Mesothelial cell of epicardium (in vitro differentiated cells): ENCODE measurements at regions not wholly inside any gene's neighbourhood (a gene's known extent, or its start where the extent isn't known, plus 50 kb on each side); places are given as distances from the start of the nearest gene placed in this dataset.

ENCODE experiments used
- DNase-seq, 2 experiments: peaks; one replicate each; pipeline ENCODE4 v3.0.0; 2021; ENCODE audit warnings: low spot score in 2 of 2; ENCODE audit not compliant: unreplicated experiment in 2 of 2
- H3K27ac Mint-ChIP-seq: 2 replicates; pipeline ENCODE4 v1.8.0; 2021; ENCODE audit warnings: mixed read lengths
- H3K27me3 Mint-ChIP-seq: 2 replicates; pipeline ENCODE4 v1.8.0; 2021; ENCODE audit warnings: low read depth, mixed read lengths
- H3K36me3 Mint-ChIP-seq: 2 replicates; pipeline ENCODE4 v1.8.0; 2021; ENCODE audit warnings: mixed read lengths
- H3K4me1 Mint-ChIP-seq: 2 replicates; pipeline ENCODE4 v1.8.0; 2021; ENCODE audit warnings: mixed read lengths
- H3K4me3 Mint-ChIP-seq: 2 replicates; pipeline ENCODE4 v1.8.0; 2021; ENCODE audit warnings: mild to moderate bottlenecking, moderate library complexity, mixed read lengths
- H3K9me3 Mint-ChIP-seq: 2 replicates; pipeline ENCODE4 v1.8.0; 2021; ENCODE audit warnings: mixed read lengths
- CTCF ChIP-seq: fragments of 200-600 bp; sonication (generic); IDR thresholded peaks from one replicate; pipeline ENCODE4 v1.5.0; 2021; ENCODE audit warnings: antibody characterized with exemption; ENCODE audit not compliant: unreplicated experiment

- Mint-ChIP-seq H3K9me3 (no peaks in the 10 kb centered on the region), H3K36me3 (no peaks in the 10 kb centered on the region)
- TF ChIP-seq CTCF, result no peak
Observed at GRCh38 chr3:22933841-22934116, 269.3 kb upstream of the UBE2E2 start.

GRCh38 chr3:22935040-22935439, 268.1 kb upstream of the UBE2E2 start:
- no peaks in the 10 kb centered on the region for H3K36me3 Mint-ChIP-seq
- H3K4me1 Mint-ChIP-seq, result peaks cover 6% of the 10 kb centered on the region
- H3K4me3 Mint-ChIP-seq, result no peak overlapping the region
- H3K27me3 Mint-ChIP-seq, result no peaks in the 10 kb centered on the region
- no peak for DNase-seq
- no peaks in the 10 kb centered on the region for H3K9me3 Mint-ChIP-seq
- no peak for TF ChIP-seq CTCF
- H3K27ac Mint-ChIP-seq, result no peak overlapping the region

More at GRCh38 chr3:22933841-22934116, 269.3 kb upstream of the UBE2E2 start:
- Mint-ChIP-seq H3K27ac (no peak overlapping the region), H3K4me3 (no peak overlapping the region), H3K27me3 (no peaks in the 10 kb centered on the region), H3K4me1 (peaks cover 6% of the 10 kb centered on the region)
- no peak for DNase-seq

GRCh38 chr3:22937536-22937935, 265.6 kb upstream of the UBE2E2 start:
- H3K4me3 Mint-ChIP-seq, result no peak overlapping the region
- H3K4me1 Mint-ChIP-seq, result peaks cover 6% of the 10 kb centered on the region
- TF ChIP-seq CTCF, result no peak
- no peak overlapping the region for H3K27ac Mint-ChIP-seq
- DNase-seq, result no peak
- no peaks in the 10 kb centered on the region for H3K27me3 Mint-ChIP-seq
- no peaks in the 10 kb centered on the region for H3K36me3 Mint-ChIP-seq
- peaks cover 7% of the 10 kb centered on the region for H3K9me3 Mint-ChIP-seq

GRCh38 chr3:22938739-22939138, 264.4 kb upstream of the UBE2E2 start:
- H3K4me1 Mint-ChIP-seq, result peaks cover 6% of the 10 kb centered on the region
- H3K4me3 Mint-ChIP-seq, result no peak overlapping the region
- DNase-seq, result no peak
- H3K27me3 Mint-ChIP-seq, result no peaks in the 10 kb centered on the region
- H3K36me3 Mint-ChIP-seq, result no peaks in the 10 kb centered on the region
- H3K27ac Mint-ChIP-seq, result no peak overlapping the region
- no peak for TF ChIP-seq CTCF
- peaks cover 7% of the 10 kb centered on the region for H3K9me3 Mint-ChIP-seq

GRCh38 chr3:22939349-22939748, 263.8 kb upstream of the UBE2E2 start:
- no peak for DNase-seq
- peaks cover 6% of the 10 kb centered on the region for H3K4me1 Mint-ChIP-seq
- no peak for TF ChIP-seq CTCF

GRCh38 chr3:22940285-22940684, 262.8 kb upstream of the UBE2E2 start:
- no peak overlapping the region for H3K4me3 Mint-ChIP-seq
- no peaks in the 10 kb centered on the region for H3K36me3 Mint-ChIP-seq
- peaks cover 7% of the 10 kb centered on the region for H3K9me3 Mint-ChIP-seq
- no peak for TF ChIP-seq CTCF
- no peaks in the 10 kb centered on the region for H3K27me3 Mint-ChIP-seq
- H3K4me1 Mint-ChIP-seq, result peaks cover 6% of the 10 kb centered on the region
- no peak overlapping the region for H3K27ac Mint-ChIP-seq
- DNase-seq, result no peak

More at GRCh38 chr3:22939349-22939748, 263.8 kb upstream of the UBE2E2 start:
- no peaks in the 10 kb centered on the region for H3K27me3 Mint-ChIP-seq
- no peaks in the 10 kb centered on the region for H3K36me3 Mint-ChIP-seq
- H3K27ac Mint-ChIP-seq, result no peak overlapping the region
- H3K9me3 Mint-ChIP-seq, result peaks cover 7% of the 10 kb centered on the region
- no peak overlapping the region for H3K4me3 Mint-ChIP-seq
